ENCODE measurements at regions not wholly inside any gene's neighbourhood (a gene's known extent, or its start where the extent isn't known, plus 50 kb on each side); places are given as distances from the start of the nearest gene placed in this dataset.

DNA sequence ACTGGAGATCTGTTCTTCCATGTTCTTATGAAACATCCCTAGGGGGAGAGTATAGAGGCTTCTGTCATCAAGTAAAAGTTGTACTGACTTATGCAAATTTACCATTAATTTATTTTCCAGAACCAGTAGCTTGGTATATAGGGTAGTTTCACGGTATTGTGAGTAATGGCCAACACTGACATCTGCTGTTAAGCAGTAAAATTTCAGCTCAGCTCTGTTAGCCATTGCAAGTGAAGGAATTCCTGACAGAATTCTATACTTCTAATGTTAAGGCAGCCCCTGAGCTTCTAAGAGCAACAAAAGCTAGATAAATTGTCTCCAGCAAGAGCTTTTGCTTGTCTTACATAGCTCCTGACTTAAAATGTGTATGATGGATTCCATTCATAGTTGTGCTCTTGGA lies 613.5 kb upstream of the C16orf82 start:
- no peaks in the 10 kb centered on the region for H3F3A ChIP-seq (ENCODE audit: low read depth)
- no peaks in the 10 kb centered on the region for H3K27me3 ChIP-seq
- H3K36me3 Mint-ChIP-seq, result no peaks in the 10 kb centered on the region
- H3K9me3 Mint-ChIP-seq, result peaks cover 11% of the 10 kb centered on the region
- no peak overlapping the region for H3K27ac ChIP-seq
- DNase-seq (ENCODE audit: low spot score), result no peak
- no peaks in the 10 kb centered on the region for H3K4me1 ChIP-seq
- no peaks in the 10 kb centered on the region for H3K9me3 ChIP-seq (ENCODE audit: low read depth)
- TF ChIP-seq EZH2phosphoT487 (IDR thresholded peaks at IDR 0.05), result no peak
- no peak for TF ChIP-seq EZH2 (IDR thresholded peaks at IDR 0.05)
- TF ChIP-seq, protein P1, sequence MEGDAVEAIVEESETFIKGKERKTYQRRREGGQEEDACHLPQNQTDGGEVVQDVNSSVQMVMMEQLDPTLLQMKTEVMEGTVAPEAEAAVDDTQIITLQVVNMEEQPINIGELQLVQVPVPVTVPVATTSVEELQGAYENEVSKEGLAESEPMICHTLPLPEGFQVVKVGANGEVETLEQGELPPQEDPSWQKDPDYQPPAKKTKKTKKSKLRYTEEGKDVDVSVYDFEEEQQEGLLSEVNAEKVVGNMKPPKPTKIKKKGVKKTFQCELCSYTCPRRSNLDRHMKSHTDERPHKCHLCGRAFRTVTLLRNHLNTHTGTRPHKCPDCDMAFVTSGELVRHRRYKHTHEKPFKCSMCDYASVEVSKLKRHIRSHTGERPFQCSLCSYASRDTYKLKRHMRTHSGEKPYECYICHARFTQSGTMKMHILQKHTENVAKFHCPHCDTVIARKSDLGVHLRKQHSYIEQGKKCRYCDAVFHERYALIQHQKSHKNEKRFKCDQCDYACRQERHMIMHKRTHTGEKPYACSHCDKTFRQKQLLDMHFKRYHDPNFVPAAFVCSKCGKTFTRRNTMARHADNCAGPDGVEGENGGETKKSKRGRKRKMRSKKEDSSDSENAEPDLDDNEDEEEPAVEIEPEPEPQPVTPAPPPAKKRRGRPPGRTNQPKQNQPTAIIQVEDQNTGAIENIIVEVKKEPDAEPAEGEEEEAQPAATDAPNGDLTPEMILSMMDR (IDR thresholded peaks at IDR 0.05), result peak; percentile 40
- no peak overlapping the region for H3K4me2 ChIP-seq
- no peaks in the 10 kb centered on the region for H3K36me3 ChIP-seq
- no peak overlapping the region for H2AFZ ChIP-seq (replicated peaks)
- no peak overlapping the region for H3K4me3 Mint-ChIP-seq
- no peak overlapping the region for H3K9ac ChIP-seq
- H4K20me1 ChIP-seq (ENCODE audit: low read depth), result no peaks in the 10 kb centered on the region
- no peaks in the 10 kb centered on the region for H3K27me3 Mint-ChIP-seq (ENCODE audit: insufficient read depth, low read depth)
- H3K27ac Mint-ChIP-seq, result no peak overlapping the region
- H3K79me2 ChIP-seq (ENCODE audit: low read depth), result no peaks in the 10 kb centered on the region
- peaks cover 4% of the 10 kb centered on the region for H3K4me1 Mint-ChIP-seq
- no peak overlapping the region for H3K4me3 ChIP-seq

DNA sequence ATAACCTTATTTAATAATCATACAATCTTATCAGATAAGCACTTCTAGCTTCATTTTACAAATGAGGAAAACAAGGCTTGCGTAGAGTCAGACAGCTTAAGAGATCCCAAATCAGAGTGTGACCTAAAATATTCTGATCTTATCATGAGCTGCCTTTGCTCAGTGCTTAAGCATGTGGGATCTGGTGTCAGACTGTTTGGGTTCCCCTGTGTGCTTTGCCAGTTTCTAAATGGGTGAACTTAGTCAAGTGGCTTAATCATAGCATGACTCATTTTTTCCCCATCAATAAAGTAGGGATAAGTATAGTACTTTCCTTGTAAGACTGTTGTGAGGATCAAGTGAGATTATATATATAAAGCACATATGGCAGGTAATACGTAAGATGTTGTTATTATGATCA lies 612.6 kb upstream of the C16orf82 start:
- no peaks in the 10 kb centered on the region for H3K36me3 ChIP-seq
- no peak overlapping the region for H2AFZ ChIP-seq (replicated peaks)
- H3K27me3 Mint-ChIP-seq (ENCODE audit: insufficient read depth, low read depth), result no peaks in the 10 kb centered on the region
- no peaks in the 10 kb centered on the region for H3K9me3 ChIP-seq (ENCODE audit: low read depth)
- DNase-seq (ENCODE audit: low spot score), result no peak
- no peak overlapping the region for H3K9ac ChIP-seq
- H3K36me3 Mint-ChIP-seq, result no peaks in the 10 kb centered on the region
- peaks cover 5% of the 10 kb centered on the region for H3K9me3 Mint-ChIP-seq
- H3K27ac Mint-ChIP-seq, result no peak overlapping the region
- H3K27ac ChIP-seq, result no peak overlapping the region
- H3K4me1 Mint-ChIP-seq, result peaks cover 4% of the 10 kb centered on the region
- H3K27me3 ChIP-seq, result no peaks in the 10 kb centered on the region
- TF ChIP-seq EZH2 (IDR thresholded peaks at IDR 0.05), result no peak
- TF ChIP-seq, protein P1 (IDR thresholded peaks at IDR 0.05), result no peak
- no peak for TF ChIP-seq EZH2phosphoT487 (IDR thresholded peaks at IDR 0.05)
- no peaks in the 10 kb centered on the region for H3K4me1 ChIP-seq
- no peak overlapping the region for H3K4me3 ChIP-seq
- no peaks in the 10 kb centered on the region for H3F3A ChIP-seq (ENCODE audit: low read depth)
- no peak overlapping the region for H3K4me2 ChIP-seq
- no peak overlapping the region for H3K4me3 Mint-ChIP-seq
- no peaks in the 10 kb centered on the region for H4K20me1 ChIP-seq (ENCODE audit: low read depth)
- no peaks in the 10 kb centered on the region for H3K79me2 ChIP-seq (ENCODE audit: low read depth)

- no peak overlapping the region for H3K27ac Mint-ChIP-seq
- Histone ChIP-seq H3F3A (ENCODE audit: low read depth) (no peaks in the 10 kb centered on the region), H2AFZ (replicated peaks) (no peak overlapping the region), H3K36me3 (no peaks in the 10 kb centered on the region), H3K4me3 (no peak overlapping the region), H3K9me3 (ENCODE audit: low read depth) (no peaks in the 10 kb centered on the region), H3K27me3 (no peaks in the 10 kb centered on the region), H3K27ac (no peak overlapping the region), H3K79me2 (ENCODE audit: low read depth) (no peaks in the 10 kb centered on the region), H3K9ac (no peak overlapping the region), H3K4me1 (no peaks in the 10 kb centered on the region), H3K4me2 (no peak overlapping the region), H4K20me1 (ENCODE audit: low read depth) (no peaks in the 10 kb centered on the region)
- no peak for DNase-seq (ENCODE audit: low spot score)
- H3K9me3 Mint-ChIP-seq, result peaks cover 6% of the 10 kb centered on the region
- H3K27me3 Mint-ChIP-seq (ENCODE audit: insufficient read depth, low read depth), result peaks cover 3% of the 10 kb centered on the region
- peaks cover 4% of the 10 kb centered on the region for H3K4me1 Mint-ChIP-seq
- TF ChIP-seq EZH2 (IDR thresholded peaks at IDR 0.05) (no peak), EZH2phosphoT487 (IDR thresholded peaks at IDR 0.05) (no peak)
- TF ChIP-seq, protein P1 (IDR thresholded peaks at IDR 0.05), result no peak
- H3K36me3 Mint-ChIP-seq, result no peaks in the 10 kb centered on the region
- no peak overlapping the region for H3K4me3 Mint-ChIP-seq
Measured at GRCh38 chr16:26456074-26456473, 610.7 kb upstream of the C16orf82 start.
